Astrocyte (in vitro differentiated cells and primary cell): ENCODE measurements at regions not wholly inside any gene's neighbourhood (a gene's known extent, or its start where the extent isn't known, plus 50 kb on each side); places are given as distances from the start of the nearest gene placed in this dataset.

Source experiments
- DNase-seq: peaks from one replicate; pipeline ENCODE4 v3.0.0-alpha.2; 2010; ENCODE audit warnings: low read depth
- FAIRE-seq: peaks from 2 replicates; lab custom pipeline; 2011; peaks lifted over from hg19 to GRCh38; lab: Jason Lieb, UNC
- H2AFZ ChIP-seq: 2 replicates; pipeline ENCODE4 v1.6.0; 2012; ENCODE audit warnings: low read depth, low read length, inconsistent platforms
- H3K27ac ChIP-seq: 2 replicates; pipeline ENCODE4 v1.5.1; 2011; ENCODE audit warnings: low read depth, low read length, inconsistent platforms
- H3K27me3 ChIP-seq: 2 replicates; pipeline ENCODE4 v1.6.0; 2011; ENCODE audit warnings: low read length, inconsistent platforms; ENCODE audit not compliant: insufficient read depth
- H3K36me3 ChIP-seq: 2 replicates; pipeline ENCODE4 v1.5.1; 2011; ENCODE audit warnings: low read length, inconsistent platforms; ENCODE audit not compliant: insufficient read depth
- H3K4me1 ChIP-seq: 2 replicates; pipeline ENCODE4 v1.5.1; 2011; ENCODE audit warnings: low read length, inconsistent platforms; ENCODE audit not compliant: insufficient read depth
- H3K4me2 ChIP-seq: 2 replicates; pipeline ENCODE4 v1.6.0; 2012; ENCODE audit warnings: low read length, inconsistent platforms
- H3K4me3 ChIP-seq: 2 replicates; pipeline ENCODE4 v1.5.1; 2011; ENCODE audit warnings: low read depth, mild to moderate bottlenecking, low read length, inconsistent platforms; ENCODE audit not compliant: insufficient read depth
- H3K79me2 ChIP-seq: 2 replicates; pipeline ENCODE4 v1.6.0; 2012; ENCODE audit warnings: mild to moderate bottlenecking, low read length, inconsistent platforms; ENCODE audit not compliant: insufficient read depth
- H3K9ac ChIP-seq: 2 replicates; pipeline ENCODE4 v1.6.0; 2012; ENCODE audit warnings: mild to moderate bottlenecking, low read length, inconsistent platforms
- H3K9me3 ChIP-seq: 2 replicates; pipeline ENCODE4 v1.5.1; 2012; ENCODE audit warnings: low read depth, mild to moderate bottlenecking, low read length, inconsistent platforms; ENCODE audit not compliant: insufficient read depth
- H4K20me1 ChIP-seq: 2 replicates; pipeline ENCODE4 v1.6.0; 2012; ENCODE audit warnings: low read length, inconsistent platforms; ENCODE audit not compliant: insufficient read depth
- H3K27ac Mint-ChIP-seq: one replicate; pipeline ENCODE4 v1.8.0; 2021; ENCODE audit warnings: mild to moderate bottlenecking, mixed read lengths; ENCODE audit not compliant: unreplicated experiment
- H3K27me3 Mint-ChIP-seq: one replicate; pipeline ENCODE4 v1.8.0; 2021; ENCODE audit warnings: low read depth, mixed read lengths; ENCODE audit not compliant: unreplicated experiment
- H3K36me3 Mint-ChIP-seq: one replicate; pipeline ENCODE4 v1.8.0; 2021; ENCODE audit warnings: low read depth, mixed read lengths; ENCODE audit not compliant: unreplicated experiment
- H3K4me1 Mint-ChIP-seq: one replicate; pipeline ENCODE4 v1.8.0; 2021; ENCODE audit warnings: low read depth, mixed read lengths; ENCODE audit not compliant: unreplicated experiment
- H3K4me3 Mint-ChIP-seq: one replicate; pipeline ENCODE4 v1.8.0; 2021; ENCODE audit warnings: mild to moderate bottlenecking, moderate library complexity, mixed read lengths; ENCODE audit not compliant: unreplicated experiment
- H3K9me3 Mint-ChIP-seq: one replicate; pipeline ENCODE4 v1.8.0; 2021; ENCODE audit warnings: mild to moderate bottlenecking, mixed read lengths; ENCODE audit not compliant: unreplicated experiment
- EZH2 ChIP-seq: IDR thresholded peaks from 2 replicates; pipeline ENCODE4 v1.6.1; 2012; ENCODE audit warnings: mild to moderate bottlenecking, low read length, inconsistent platforms; ENCODE audit not compliant: insufficient read depth
- TF ChIP-seq, protein P1 (sequence below): IDR thresholded peaks from 2 replicates; pipeline ENCODE4 v1.5.1; 2011; ENCODE audit warnings: low read depth, mild to moderate bottlenecking, inconsistent platforms, low read length, moderate library complexity; ENCODE audit not compliant: insufficient read depth

- Mint-ChIP-seq H3K36me3 (no peaks in the 10 kb centered on the region), H3K4me1 (peaks cover 12% of the 10 kb centered on the region), H3K27me3 (no peaks in the 10 kb centered on the region), H3K27ac (no peak overlapping the region), H3K9me3 (peaks cover 2% of the 10 kb centered on the region), H3K4me3 (no peak overlapping the region)
- H3K36me3 ChIP-seq, result no peaks in the 10 kb centered on the region
- H3K9me3 ChIP-seq, result no peaks in the 10 kb centered on the region
- DNase-seq (no peak), FAIRE-seq (no peak)
- no peaks in the 10 kb centered on the region for H4K20me1 ChIP-seq
- H3K4me1 ChIP-seq, result peaks cover 14% of the 10 kb centered on the region
- H2AFZ ChIP-seq, result no peak overlapping the region
- H3K4me3 ChIP-seq, result no peak overlapping the region
- H3K79me2 ChIP-seq, result no peaks in the 10 kb centered on the region
- TF ChIP-seq, protein P1, sequence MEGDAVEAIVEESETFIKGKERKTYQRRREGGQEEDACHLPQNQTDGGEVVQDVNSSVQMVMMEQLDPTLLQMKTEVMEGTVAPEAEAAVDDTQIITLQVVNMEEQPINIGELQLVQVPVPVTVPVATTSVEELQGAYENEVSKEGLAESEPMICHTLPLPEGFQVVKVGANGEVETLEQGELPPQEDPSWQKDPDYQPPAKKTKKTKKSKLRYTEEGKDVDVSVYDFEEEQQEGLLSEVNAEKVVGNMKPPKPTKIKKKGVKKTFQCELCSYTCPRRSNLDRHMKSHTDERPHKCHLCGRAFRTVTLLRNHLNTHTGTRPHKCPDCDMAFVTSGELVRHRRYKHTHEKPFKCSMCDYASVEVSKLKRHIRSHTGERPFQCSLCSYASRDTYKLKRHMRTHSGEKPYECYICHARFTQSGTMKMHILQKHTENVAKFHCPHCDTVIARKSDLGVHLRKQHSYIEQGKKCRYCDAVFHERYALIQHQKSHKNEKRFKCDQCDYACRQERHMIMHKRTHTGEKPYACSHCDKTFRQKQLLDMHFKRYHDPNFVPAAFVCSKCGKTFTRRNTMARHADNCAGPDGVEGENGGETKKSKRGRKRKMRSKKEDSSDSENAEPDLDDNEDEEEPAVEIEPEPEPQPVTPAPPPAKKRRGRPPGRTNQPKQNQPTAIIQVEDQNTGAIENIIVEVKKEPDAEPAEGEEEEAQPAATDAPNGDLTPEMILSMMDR, result no peak
- TF ChIP-seq EZH2, result no peak
- no peak overlapping the region for H3K4me2 ChIP-seq
- no peak overlapping the region for H3K27ac ChIP-seq
- no peak overlapping the region for H3K9ac ChIP-seq
- no peaks in the 10 kb centered on the region for H3K27me3 ChIP-seq
Measured at GRCh38 chr4:56752985-56753384, 68.5 kb downstream of the SPINK2 start.

GRCh38 chr4:56750231-56750630 is 69.1 kb upstream of the HOPX start:
- Histone ChIP-seq H3K36me3 (no peaks in the 10 kb centered on the region), H3K79me2 (no peaks in the 10 kb centered on the region), H3K9ac (no peak overlapping the region), H2AFZ (no peak overlapping the region), H3K27ac (no peak overlapping the region), H4K20me1 (no peaks in the 10 kb centered on the region), H3K4me1 (no peaks in the 10 kb centered on the region), H3K9me3 (no peaks in the 10 kb centered on the region), H3K4me3 (no peak overlapping the region), H3K27me3 (no peaks in the 10 kb centered on the region), H3K4me2 (no peak overlapping the region)
- TF ChIP-seq, protein P1, result no peak
- no peak for TF ChIP-seq EZH2
- FAIRE-seq (no peak), DNase-seq (no peak)
- Mint-ChIP-seq H3K4me1 (no peaks in the 10 kb centered on the region), H3K27ac (no peak overlapping the region), H3K4me3 (no peak overlapping the region), H3K9me3 (peaks cover 2% of the 10 kb centered on the region), H3K27me3 (no peaks in the 10 kb centered on the region), H3K36me3 (no peaks in the 10 kb centered on the region)

- no peak overlapping the region for H2AFZ ChIP-seq
- H3K9me3 ChIP-seq, result no peaks in the 10 kb centered on the region
- H3K9ac ChIP-seq, result no peak overlapping the region
- DNase-seq (no peak), FAIRE-seq (no peak)
- H3K4me1 ChIP-seq, result no peaks in the 10 kb centered on the region
- no peaks in the 10 kb centered on the region for H3K27me3 ChIP-seq
- TF ChIP-seq EZH2, result no peak
- TF ChIP-seq, protein P1, result no peak
- Mint-ChIP-seq H3K9me3 (peaks cover 2% of the 10 kb centered on the region), H3K27ac (no peak overlapping the region), H3K4me3 (no peak overlapping the region), H3K4me1 (no peaks in the 10 kb centered on the region), H3K27me3 (no peaks in the 10 kb centered on the region), H3K36me3 (no peaks in the 10 kb centered on the region)
- no peak overlapping the region for H3K4me2 ChIP-seq
- H4K20me1 ChIP-seq, result no peaks in the 10 kb centered on the region
- no peaks in the 10 kb centered on the region for H3K36me3 ChIP-seq
- no peaks in the 10 kb centered on the region for H3K79me2 ChIP-seq
- H3K27ac ChIP-seq, result no peak overlapping the region
- no peak overlapping the region for H3K4me3 ChIP-seq
Measured at GRCh38 chr4:56748271-56748670, 67.2 kb upstream of the HOPX start.
